Liver (tissue), 8 donors: ENCODE measurements at regions not wholly inside any gene's neighbourhood (a gene's known extent, or its start where the extent isn't known, plus 50 kb on each side); places are given as distances from the start of the nearest gene placed in this dataset.
A peak's percentile ranks its signal among the peaks of the same experiment; 100 is the strongest.

Experiments used
- DNase-seq: peaks from one replicate; pipeline ENCODE4 v3.0.0-alpha.2; 2017; ENCODE audit warnings: low spot score
- H3K27ac ChIP-seq, 2 donors: one replicate each; pipeline ENCODE4 v1.7.0; 2013; ENCODE audit warnings: inconsistent platforms in 2 of 2, low read length in 2 of 2, control low read depth in 1 of 2, low read depth in 1 of 2, mild to moderate bottlenecking in 1 of 2
- H3K27me3 ChIP-seq, 4 donors: one replicate each; pipeline versions ENCODE4 v1.6.1 to v1.7.0; 2013; ENCODE audit warnings: low read length in 3 of 4, inconsistent platforms in 1 of 4, mild to moderate bottlenecking in 1 of 4, moderate library complexity in 1 of 4; ENCODE audit not compliant: control insufficient read depth in 4 of 4, insufficient read depth in 4 of 4
- H3K36me3 ChIP-seq, 4 donors: one replicate each; pipeline versions ENCODE4 v1.6.1 to v1.7.0; 2013; ENCODE audit warnings: low read length in 3 of 4, mild to moderate bottlenecking in 3 of 4, low read depth in 1 of 4, moderate library complexity in 1 of 4; ENCODE audit not compliant: control insufficient read depth in 4 of 4, insufficient read depth in 3 of 4
- H3K4me1 ChIP-seq, 4 donors: one replicate each; pipeline versions ENCODE4 v1.6.1 to v1.7.0; 2013; ENCODE audit warnings: low read length in 3 of 4, mild to moderate bottlenecking in 3 of 4, moderate library complexity in 1 of 4; ENCODE audit not compliant: control insufficient read depth in 4 of 4, insufficient read depth in 4 of 4
- H3K4me3 ChIP-seq, 3 donors: one replicate each; pipeline versions ENCODE4 v1.6.1 to v1.7.0; 2013; ENCODE audit warnings: low read length in 3 of 3, control low read depth in 1 of 3, low read depth in 1 of 3, mild to moderate bottlenecking in 1 of 3
- H3K9ac ChIP-seq, 2 donors: one replicate each; pipeline ENCODE4 v1.7.0; 2013; ENCODE audit warnings: low read length in 2 of 2, mild to moderate bottlenecking in 2 of 2, moderate library complexity in 2 of 2, control low read depth in 1 of 2, low read depth in 1 of 2
- H3K9me3 ChIP-seq, 4 donors: one replicate each; pipeline versions ENCODE4 v1.6.1 to v1.7.0; 2013; ENCODE audit warnings: low read length in 3 of 4; ENCODE audit not compliant: control insufficient read depth in 4 of 4
- CTCF ChIP-seq: fragments of 150-350 bp; IDR thresholded peaks from 2 replicates; pipeline ENCODE4 v1.5.1; 2017; ENCODE audit warnings: improper control_type of control experiment, low read depth, low read length; ENCODE audit not compliant: missing input control
- EGR1 ChIP-seq, 2 donors: IDR thresholded peaks; 2 replicates each; pipeline ENCODE4 v1.6.1; 2016 to 2018; ENCODE audit warnings: antibody characterized with exemption in 2 of 2, low read depth in 2 of 2
- FOXA1 ChIP-seq: IDR thresholded peaks from 2 replicates; pipeline ENCODE4 v1.6.1; 2016; ENCODE audit warnings: antibody characterized with exemption
- FOXA2 ChIP-seq: IDR thresholded peaks from 2 replicates; pipeline ENCODE4 v1.6.1; 2016; ENCODE audit warnings: antibody characterized with exemption
- GABPA ChIP-seq, 2 donors: IDR thresholded peaks in 1 of 2; conservative IDR thresholded peaks in 1 of 2; 2 replicates each; pipeline ENCODE4 v1.6.1; 2016; ENCODE audit warnings: antibody characterized with exemption in 2 of 2, mild to moderate bottlenecking in 1 of 2, moderate library complexity in 1 of 2
- HNF4G ChIP-seq: IDR thresholded peaks from 2 replicates; pipeline ENCODE4 v1.6.1; 2016; ENCODE audit warnings: antibody characterized with exemption
- NR2F2 ChIP-seq: IDR thresholded peaks from 2 replicates; pipeline ENCODE4 v1.6.1; 2016; ENCODE audit warnings: antibody characterized with exemption
- RXRA ChIP-seq, 2 donors: IDR thresholded peaks; 2 replicates each; pipeline ENCODE4 v1.6.1; 2017 to 2018; ENCODE audit warnings: antibody characterized with exemption in 2 of 2, mild to moderate bottlenecking in 1 of 2
- TAF1 ChIP-seq: conservative IDR thresholded peaks from 2 replicates; pipeline ENCODE4 v1.6.1; 2016; ENCODE audit warnings: antibody characterized with exemption, mild to moderate bottlenecking
- YY1 ChIP-seq: IDR thresholded peaks from 2 replicates; pipeline ENCODE4 v1.6.1; 2016; ENCODE audit warnings: antibody characterized with exemption, mild to moderate bottlenecking
- ZBTB33 ChIP-seq: IDR thresholded peaks from 2 replicates; pipeline ENCODE4 v1.6.1; 2016; ENCODE audit warnings: antibody characterized with exemption
- WGBS: extraction: QIAGEN DNeasy Blood & Tissue Kit; methylation state at CpG from one replicate; pipeline ENCODE4 v1.1.7; 2013; 5-methylcytosine and 5-hydroxymethylcytosine counted together
- donor health status: healthy.
- donor health status: healthy.
- donor health status: healthy.
- donor health status: healthy.
- donor health status: healthy.

DNA sequence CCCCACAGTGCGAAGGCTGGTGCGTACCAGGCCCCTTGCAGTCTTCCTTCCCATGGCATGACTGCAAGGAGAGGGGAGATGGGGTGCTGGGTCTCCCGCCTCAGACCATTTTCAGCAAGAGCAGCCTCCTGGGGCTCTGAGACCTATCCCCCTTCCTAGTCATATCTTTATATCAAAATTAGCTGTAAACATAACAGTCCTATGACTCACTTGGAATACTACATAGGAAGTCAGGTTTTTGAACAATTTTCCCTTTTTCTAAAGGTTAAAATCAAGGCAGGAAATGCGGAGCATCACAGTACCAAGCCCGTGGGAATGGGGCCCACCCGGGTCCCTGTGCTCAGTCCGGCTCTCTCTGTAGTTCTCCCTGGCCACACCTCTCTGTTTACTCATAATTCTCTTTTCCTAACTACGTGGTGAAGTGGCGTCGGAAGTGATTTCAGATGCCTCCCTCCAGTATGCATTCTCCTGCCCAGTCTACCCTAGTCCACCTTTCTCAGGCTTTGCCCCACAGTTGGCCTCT, 109.8 kb upstream of the TMEM170B start:
- no peak overlapping the region for H3K4me3 ChIP-seq
- TF ChIP-seq HNF4G (no peak), CTCF (no peak), GABPA (IDR thresholded peaks at IDR 0.05 in 1 of 2, conservative IDR thresholded peaks at IDR 0.05 in 1 of 2) (no peak), FOXA1 (no peak), RXRA (IDR thresholded peaks at IDR 0.05) (no peak)
- 92% methylated on average over 10 of the region's 10 CpGs for WGBS
- no peak for DNase-seq
- H3K9me3 ChIP-seq = no peaks in the 10 kb centered on the region
- no peaks in the 10 kb centered on the region for H3K36me3 ChIP-seq
- no peak overlapping the region for H3K9ac ChIP-seq
- peak overlapping the region in 1 of 2 donors; percentile 9 for H3K27ac ChIP-seq
- H3K27me3 ChIP-seq = no peaks in the 10 kb centered on the region
- no peaks in the 10 kb centered on the region for H3K4me1 ChIP-seq

DNA sequence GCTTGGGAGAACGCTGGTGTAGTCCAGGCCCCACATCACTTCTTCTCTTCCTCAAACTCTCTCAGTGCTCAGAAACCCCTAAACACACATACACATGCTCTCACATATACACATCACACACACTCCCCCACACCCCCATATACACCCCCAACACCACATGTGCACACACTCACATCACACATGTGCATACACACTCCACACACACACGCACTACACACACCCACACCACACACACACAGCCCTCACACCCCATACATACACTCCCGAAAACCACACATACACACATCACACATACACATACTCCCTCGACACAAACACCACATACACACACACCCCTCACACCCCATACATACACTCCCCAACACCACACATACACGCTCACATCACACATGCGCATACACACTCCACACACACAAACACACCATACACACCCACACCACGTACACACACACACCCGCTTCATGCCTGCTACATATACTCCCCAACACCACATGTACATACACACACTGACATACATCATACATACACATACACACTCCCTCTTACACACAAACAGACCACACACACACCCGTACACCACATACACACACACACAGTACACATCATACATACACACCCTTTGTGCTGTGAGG, 110.3 kb upstream of the TMEM170B start:
- Histone ChIP-seq H3K36me3 (no peaks in the 10 kb centered on the region), H3K27ac (no peak overlapping the region), H3K4me3 (no peak overlapping the region), H3K9me3 (no peaks in the 10 kb centered on the region), H3K27me3 (no peaks in the 10 kb centered on the region), H3K9ac (no peak overlapping the region), H3K4me1 (no peaks in the 10 kb centered on the region)
- 87% methylated on average over 9 of the region's 9 CpGs for WGBS
- TF ChIP-seq TAF1 = no peak
- TF ChIP-seq FOXA1 = no peak
- no peak for TF ChIP-seq EGR1 (IDR thresholded peaks at IDR 0.05; ENCODE audit: low read depth in 2 of 2)
- no peak for TF ChIP-seq YY1
- TF ChIP-seq NR2F2 = no peak
- no peak for DNase-seq

DNA sequence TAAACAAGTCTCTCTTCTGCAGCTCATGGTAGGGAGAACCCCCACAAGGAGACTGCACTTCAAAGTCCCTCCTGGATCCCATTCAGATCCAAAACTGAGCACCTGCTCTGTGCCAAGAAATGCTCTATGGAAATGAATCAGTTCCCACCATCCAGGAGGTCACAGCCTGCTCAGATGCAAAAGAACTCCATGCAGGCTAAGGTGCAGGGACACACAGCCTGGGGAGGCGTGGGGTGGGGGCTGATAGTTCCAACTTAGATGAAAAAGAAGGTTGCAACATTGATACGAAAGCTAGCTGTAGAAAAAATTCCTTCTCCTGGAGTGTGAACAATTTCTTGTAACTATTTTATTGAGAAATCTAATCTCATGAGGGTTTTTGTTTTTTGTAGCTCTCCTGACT, 111.0 kb upstream of the TMEM170B start:
- Histone ChIP-seq H3K9me3 (no peaks in the 10 kb centered on the region), H3K4me1 (no peaks in the 10 kb centered on the region), H3K9ac (no peak overlapping the region), H3K36me3 (no peaks in the 10 kb centered on the region), H3K4me3 (no peak overlapping the region), H3K27ac (no peak overlapping the region), H3K27me3 (no peaks in the 10 kb centered on the region)
- 98% methylated on average over 2 of the region's 2 CpGs for WGBS
- no peak for DNase-seq
- TF ChIP-seq YY1 (no peak), ZBTB33 (no peak), CTCF (no peak), GABPA (IDR thresholded peaks at IDR 0.05 in 1 of 2, conservative IDR thresholded peaks at IDR 0.05 in 1 of 2) (no peak), NR2F2 (no peak), EGR1 (IDR thresholded peaks at IDR 0.05; ENCODE audit: low read depth in 2 of 2) (no peak), FOXA2 (no peak), HNF4G (no peak)
